Ovary (tissue), 3 donors: ENCODE measurements at regions not wholly inside any gene's neighbourhood (a gene's known extent, or its start where the extent isn't known, plus 50 kb on each side); places are given as distances from the start of the nearest gene placed in this dataset.

Source experiments
- EP300 ChIP-seq: sonication (generic); formaldehyde crosslinking; IDR thresholded peaks from one replicate; pipeline ENCODE4 v1.6.1; 2017; ENCODE audit warnings: antibody characterized with exemption
- POLR2A ChIP-seq: fragments of 450-650 bp; IDR thresholded peaks from one replicate; pipeline ENCODE4 v1.6.1; 2017; ENCODE audit warnings: antibody characterized with exemption, mild to moderate bottlenecking, moderate library complexity
- TF ChIP-seq, protein P1 (sequence below), 3 donors: fragments of 450-650 bp in 2 of 3; fragments of 200-600 bp in 1 of 3; IDR thresholded peaks; one replicate each; pipeline versions ENCODE4 v1.5.1 to v1.8.0; 2016 to 2022; ENCODE audit warnings: antibody characterized with exemption in 3 of 3, mild to moderate bottlenecking in 1 of 3
- donor health status: DM: no; HTN: no; CAD: no.

DNA sequence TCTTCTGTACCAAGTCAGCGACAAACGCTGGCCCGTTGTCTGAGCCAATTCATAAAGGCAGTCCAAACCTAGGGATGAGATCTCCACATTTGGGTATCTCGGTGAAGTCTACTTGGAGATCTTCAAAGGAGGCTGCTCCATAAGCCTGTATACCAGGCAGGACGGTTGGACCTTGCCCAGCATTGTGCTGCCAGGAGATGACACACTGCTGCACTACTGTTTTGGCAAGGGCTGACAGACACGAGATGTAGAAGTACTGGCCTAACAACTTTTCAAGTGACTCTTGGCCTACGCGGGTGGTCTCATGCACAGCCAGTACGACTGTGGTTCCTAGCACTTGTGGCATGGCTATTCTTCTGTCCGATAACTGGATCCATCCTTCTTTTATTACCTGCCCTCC is 135.3 kb downstream of the SLC38A6 start:
- no peak for TF ChIP-seq POLR2A
- TF ChIP-seq, protein P1, sequence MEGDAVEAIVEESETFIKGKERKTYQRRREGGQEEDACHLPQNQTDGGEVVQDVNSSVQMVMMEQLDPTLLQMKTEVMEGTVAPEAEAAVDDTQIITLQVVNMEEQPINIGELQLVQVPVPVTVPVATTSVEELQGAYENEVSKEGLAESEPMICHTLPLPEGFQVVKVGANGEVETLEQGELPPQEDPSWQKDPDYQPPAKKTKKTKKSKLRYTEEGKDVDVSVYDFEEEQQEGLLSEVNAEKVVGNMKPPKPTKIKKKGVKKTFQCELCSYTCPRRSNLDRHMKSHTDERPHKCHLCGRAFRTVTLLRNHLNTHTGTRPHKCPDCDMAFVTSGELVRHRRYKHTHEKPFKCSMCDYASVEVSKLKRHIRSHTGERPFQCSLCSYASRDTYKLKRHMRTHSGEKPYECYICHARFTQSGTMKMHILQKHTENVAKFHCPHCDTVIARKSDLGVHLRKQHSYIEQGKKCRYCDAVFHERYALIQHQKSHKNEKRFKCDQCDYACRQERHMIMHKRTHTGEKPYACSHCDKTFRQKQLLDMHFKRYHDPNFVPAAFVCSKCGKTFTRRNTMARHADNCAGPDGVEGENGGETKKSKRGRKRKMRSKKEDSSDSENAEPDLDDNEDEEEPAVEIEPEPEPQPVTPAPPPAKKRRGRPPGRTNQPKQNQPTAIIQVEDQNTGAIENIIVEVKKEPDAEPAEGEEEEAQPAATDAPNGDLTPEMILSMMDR (IDR thresholded peaks at IDR 0.05) = no peak
- no peak for TF ChIP-seq EP300
